Fibroblast of villous mesenchyme (primary cell): ENCODE measurements at regions not wholly inside any gene's neighbourhood (a gene's known extent, or its start where the extent isn't known, plus 50 kb on each side); places are given as distances from the start of the nearest gene placed in this dataset.

Experiments used
- DNase-seq: peaks from one replicate; pipeline ENCODE4 v3.0.0-alpha.2; 2010; ENCODE audit warnings: low read depth
- H3K4me3 ChIP-seq: 2 replicates; pipeline ENCODE4 v1.5.1; 2011; ENCODE audit warnings: low read depth, mild to moderate bottlenecking, low read length
- TF ChIP-seq, protein P1 (sequence below): IDR thresholded peaks from 2 replicates; pipeline ENCODE4 v1.5.1; 2012; ENCODE audit warnings: low read depth, mild to moderate bottlenecking, low read length; ENCODE audit not compliant: insufficient read depth

GRCh38 chr15:39285071-39285470 lies 295.8 kb upstream of the THBS1 start:
- H3K4me3 ChIP-seq: no peak overlapping the region
- peak; percentile 83 for DNase-seq
- TF ChIP-seq, protein P1, sequence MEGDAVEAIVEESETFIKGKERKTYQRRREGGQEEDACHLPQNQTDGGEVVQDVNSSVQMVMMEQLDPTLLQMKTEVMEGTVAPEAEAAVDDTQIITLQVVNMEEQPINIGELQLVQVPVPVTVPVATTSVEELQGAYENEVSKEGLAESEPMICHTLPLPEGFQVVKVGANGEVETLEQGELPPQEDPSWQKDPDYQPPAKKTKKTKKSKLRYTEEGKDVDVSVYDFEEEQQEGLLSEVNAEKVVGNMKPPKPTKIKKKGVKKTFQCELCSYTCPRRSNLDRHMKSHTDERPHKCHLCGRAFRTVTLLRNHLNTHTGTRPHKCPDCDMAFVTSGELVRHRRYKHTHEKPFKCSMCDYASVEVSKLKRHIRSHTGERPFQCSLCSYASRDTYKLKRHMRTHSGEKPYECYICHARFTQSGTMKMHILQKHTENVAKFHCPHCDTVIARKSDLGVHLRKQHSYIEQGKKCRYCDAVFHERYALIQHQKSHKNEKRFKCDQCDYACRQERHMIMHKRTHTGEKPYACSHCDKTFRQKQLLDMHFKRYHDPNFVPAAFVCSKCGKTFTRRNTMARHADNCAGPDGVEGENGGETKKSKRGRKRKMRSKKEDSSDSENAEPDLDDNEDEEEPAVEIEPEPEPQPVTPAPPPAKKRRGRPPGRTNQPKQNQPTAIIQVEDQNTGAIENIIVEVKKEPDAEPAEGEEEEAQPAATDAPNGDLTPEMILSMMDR: no peak

DNA sequence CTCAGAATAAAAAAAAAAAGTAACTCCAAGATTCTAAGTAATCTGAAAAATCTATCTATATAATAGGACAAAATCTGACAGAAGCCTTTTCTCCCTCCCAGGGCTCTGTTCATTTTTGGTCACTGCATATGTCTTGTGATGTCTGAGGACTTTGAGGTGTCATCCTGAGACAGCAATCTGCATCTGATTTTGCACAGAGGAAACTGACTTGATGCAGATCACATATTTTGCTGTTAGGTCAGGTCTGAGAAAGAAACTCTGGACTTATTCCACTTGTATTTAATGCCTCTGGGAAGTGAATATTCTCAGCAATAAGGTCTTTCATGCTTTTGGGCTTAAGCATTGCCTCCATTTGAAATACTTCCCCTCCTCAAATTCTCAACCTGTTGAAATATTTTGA lies 295.2 kb upstream of the THBS1 start:
- no peak overlapping the region for H3K4me3 ChIP-seq
- DNase-seq: peak; percentile 34
- TF ChIP-seq, protein P1: no peak

DNA sequence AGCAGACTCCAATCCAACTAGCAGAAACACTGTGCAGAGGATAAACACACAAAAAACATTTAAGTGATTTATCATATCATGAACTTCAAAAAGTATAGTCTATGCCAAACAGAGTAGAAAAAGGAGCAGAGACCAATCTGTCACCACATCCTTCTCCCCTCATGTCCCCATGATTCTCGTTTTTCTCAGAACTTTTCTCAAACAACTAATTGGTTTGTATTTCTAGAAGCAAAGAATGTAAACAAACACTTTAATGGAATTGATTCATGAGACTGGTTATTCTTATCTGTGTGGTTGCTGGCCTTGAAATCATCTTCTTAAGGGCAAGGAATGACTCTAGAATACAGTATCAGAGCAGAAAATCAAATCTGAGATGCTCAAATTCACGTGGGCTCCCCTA lies 294.2 kb upstream of the THBS1 start:
- peak; percentile 64 for DNase-seq
- TF ChIP-seq, protein P1: no peak
- no peak overlapping the region for H3K4me3 ChIP-seq

DNA sequence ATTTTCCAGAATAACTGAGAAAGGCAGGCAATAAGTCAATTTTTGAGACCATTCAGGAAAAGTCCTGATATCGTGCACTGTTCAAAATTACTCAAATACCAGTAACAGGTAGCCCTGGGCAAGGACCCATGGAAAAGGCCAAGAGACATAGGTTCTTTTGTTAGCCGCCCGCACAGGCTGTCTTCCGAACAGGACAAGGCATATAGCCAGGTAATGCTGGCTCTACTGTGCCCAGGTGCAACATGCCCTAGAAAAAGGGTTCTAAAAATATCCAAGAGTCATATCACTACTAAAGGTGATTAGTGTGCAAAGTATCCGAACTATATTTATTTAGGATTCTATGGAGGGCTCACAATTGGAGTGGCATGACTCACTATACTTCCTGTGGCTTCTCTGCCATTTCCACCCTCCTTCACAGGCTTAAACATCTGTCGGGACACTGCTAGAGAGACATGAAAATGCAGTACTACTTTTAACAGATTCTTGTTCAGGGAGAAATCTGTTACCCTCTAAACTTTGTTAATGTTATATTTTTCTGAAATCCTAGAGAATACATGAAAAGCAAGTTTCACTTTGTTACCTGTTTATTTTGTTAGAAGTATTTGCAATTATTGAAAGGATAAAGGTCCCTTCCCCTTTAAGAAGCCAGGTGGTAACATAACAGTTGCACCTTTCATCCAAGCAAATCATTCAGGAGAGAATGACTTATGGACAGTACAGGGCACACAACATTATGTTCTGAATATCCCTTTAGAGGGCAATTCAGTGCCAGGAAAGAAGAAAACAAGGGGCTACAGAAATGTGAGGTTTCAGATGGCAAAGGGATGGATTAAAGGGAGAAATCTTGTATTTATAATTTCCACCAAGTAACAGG lies 293.3 kb upstream of the THBS1 start:
- no peak overlapping the region for H3K4me3 ChIP-seq
- TF ChIP-seq, protein P1: no peak
- DNase-seq: no peak

- TF ChIP-seq, protein P1: no peak
- DNase-seq: no peak
- no peak overlapping the region for H3K4me3 ChIP-seq
Measured at GRCh38 chr15:39290711-39291435, 290.0 kb upstream of the THBS1 start.

GRCh38 chr15:39291690-39292089 lies 289.2 kb upstream of the THBS1 start:
- TF ChIP-seq, protein P1: no peak
- no peak for DNase-seq
- no peak overlapping the region for H3K4me3 ChIP-seq
